Activated naive CD4-positive, alpha-beta T cell treated with anti-CD3 and anti-CD28 coated beads, Interleukin-2, amount 50 U/mL, for 72 hours (primary cell): ENCODE measurements at regions not wholly inside any gene's neighbourhood (a gene's known extent, or its start where the extent isn't known, plus 50 kb on each side); places are given as distances from the start of the nearest gene placed in this dataset.
A peak's percentile ranks its signal among the peaks of the same experiment; 100 is the strongest.

Source experiments
- ATAC-seq, 2 donors: fragments of 150-1000 bp; cut with Tn5 transposase; 2 replicates each; pipeline ENCODE4 v1.10.0; 2021; ENCODE audit warnings: mild to moderate bottlenecking in 2 of 2, moderate library complexity in 2 of 2
- DNase-seq, 2 donors: peaks; one replicate each; pipeline ENCODE4 v3.0.0; 2021 to 2022; ENCODE audit warnings: low spot score in 2 of 2
- H3K27ac Mint-ChIP-seq, 2 donors: one replicate each; pipeline ENCODE4 v1.8.0; 2022; ENCODE audit warnings: mild to moderate bottlenecking in 2 of 2, mixed read lengths in 2 of 2
- H3K36me3 Mint-ChIP-seq, 2 donors: one replicate each; pipeline ENCODE4 v1.8.0; 2022; ENCODE audit warnings: mixed read lengths in 2 of 2
- H3K9me3 Mint-ChIP-seq, 2 donors: one replicate each; pipeline ENCODE4 v1.8.0; 2022; ENCODE audit warnings: mixed read lengths in 2 of 2

GRCh38 chr1:184141361-184141880 is 89.9 kb downstream of the TSEN15 start:
- Mint-ChIP-seq H3K9me3 (peaks cover 4 to 5% of the 10 kb centered on the region in 2 donors), H3K36me3 (peaks cover 6 to 8% of the 10 kb centered on the region in 2 donors), H3K27ac (no peak overlapping the region)
- no peak for DNase-seq
- ATAC-seq: no peak

GRCh38 chr1:184143449-184143848 is 91.9 kb downstream of the TSEN15 start:
- Mint-ChIP-seq H3K27ac (no peak overlapping the region), H3K9me3 (no peaks in the 10 kb centered on the region), H3K36me3 (no peaks in the 10 kb centered on the region)
- DNase-seq: no peak
- ATAC-seq: no peak

- no peaks in the 10 kb centered on the region for H3K36me3 Mint-ChIP-seq
- DNase-seq (no peak), ATAC-seq (no peak)
- H3K9me3 Mint-ChIP-seq: no peaks in the 10 kb centered on the region
- H3K27ac Mint-ChIP-seq: no peak overlapping the region
Observed at GRCh38 chr1:184145083-184145482, 93.6 kb downstream of the TSEN15 start.

- Mint-ChIP-seq H3K27ac (no peak overlapping the region), H3K9me3 (no peaks in the 10 kb centered on the region), H3K36me3 (no peaks in the 10 kb centered on the region)
- no peak for DNase-seq
- ATAC-seq: no peak
Observed at GRCh38 chr1:184146202-184146601, 94.7 kb downstream of the TSEN15 start.

- Mint-ChIP-seq H3K36me3 (no peaks in the 10 kb centered on the region), H3K27ac (no peak overlapping the region), H3K9me3 (no peaks in the 10 kb centered on the region)
- ATAC-seq (no peak), DNase-seq (no peak)
Observed at GRCh38 chr1:184150776-184151531, 99.4 kb downstream of the TSEN15 start.

- DNase-seq: no peak
- no peak for ATAC-seq
- Mint-ChIP-seq H3K9me3 (no peaks in the 10 kb centered on the region), H3K27ac (no peak overlapping the region), H3K36me3 (no peaks in the 10 kb centered on the region)
Observed at GRCh38 chr1:184152434-184152898, 100.9 kb downstream of the TSEN15 start.

- no peak overlapping the region for H3K27ac Mint-ChIP-seq
- no peak for DNase-seq
Observed at GRCh38 chr1:184152974-184153373, 101.4 kb downstream of the TSEN15 start.

GRCh38 chr1:184153731-184154130 is 102.2 kb downstream of the TSEN15 start:
- peak overlapping the region in 1 of 2 donors; percentile 2 for H3K27ac Mint-ChIP-seq
- ATAC-seq (no peak), DNase-seq (no peak)
- no peaks in the 10 kb centered on the region for H3K9me3 Mint-ChIP-seq
- H3K36me3 Mint-ChIP-seq: no peaks in the 10 kb centered on the region

More at GRCh38 chr1:184152974-184153373, 101.4 kb downstream of the TSEN15 start:
- ATAC-seq: no peak
- Mint-ChIP-seq H3K9me3 (no peaks in the 10 kb centered on the region), H3K36me3 (no peaks in the 10 kb centered on the region)

- Mint-ChIP-seq H3K9me3 (no peaks in the 10 kb centered on the region), H3K36me3 (no peaks in the 10 kb centered on the region)
Observed at GRCh38 chr1:184156521-184157393, 105.2 kb downstream of the TSEN15 start.

GRCh38 chr1:184157394-184157742 is 105.8 kb downstream of the TSEN15 start:
- Mint-ChIP-seq H3K9me3 (no peaks in the 10 kb centered on the region), H3K36me3 (no peaks in the 10 kb centered on the region), H3K27ac (no peak overlapping the region)
- ATAC-seq: no peak
- no peak for DNase-seq

More at GRCh38 chr1:184156521-184157393, 105.2 kb downstream of the TSEN15 start:
- ATAC-seq (no peak), DNase-seq (no peak)
- no peak overlapping the region for H3K27ac Mint-ChIP-seq

GRCh38 chr1:184158896-184159681 is 107.6 kb downstream of the TSEN15 start:
- H3K36me3 Mint-ChIP-seq: no peaks in the 10 kb centered on the region
- H3K27ac Mint-ChIP-seq: no peak overlapping the region
- ATAC-seq (no peak), DNase-seq (no peak)
- H3K9me3 Mint-ChIP-seq: no peaks in the 10 kb centered on the region

GRCh38 chr1:184160236-184160635 is 108.7 kb downstream of the TSEN15 start:
- Mint-ChIP-seq H3K9me3 (no peaks in the 10 kb centered on the region), H3K27ac (no peak overlapping the region), H3K36me3 (no peaks in the 10 kb centered on the region)
- ATAC-seq (peak; percentile 86 to 95), DNase-seq (peak in 1 of 2 donors; percentile 7)

- ATAC-seq (peak in 1 of 2 donors; percentile 70), DNase-seq (no peak)
- Mint-ChIP-seq H3K27ac (no peak overlapping the region), H3K36me3 (no peaks in the 10 kb centered on the region), H3K9me3 (no peaks in the 10 kb centered on the region)
Observed at GRCh38 chr1:184161071-184161698, 109.7 kb downstream of the TSEN15 start.

GRCh38 chr1:184162281-184162680 is 110.8 kb downstream of the TSEN15 start:
- no peak for DNase-seq
- H3K9me3 Mint-ChIP-seq: no peaks in the 10 kb centered on the region

GRCh38 chr1:184163674-184164465 is 112.3 kb downstream of the TSEN15 start:
- Mint-ChIP-seq H3K9me3 (no peaks in the 10 kb centered on the region), H3K36me3 (no peaks in the 10 kb centered on the region), H3K27ac (no peak overlapping the region)
- no peak for ATAC-seq
- DNase-seq: no peak

More at GRCh38 chr1:184162281-184162680, 110.8 kb downstream of the TSEN15 start:
- Mint-ChIP-seq H3K27ac (no peak overlapping the region), H3K36me3 (no peaks in the 10 kb centered on the region)
- no peak for ATAC-seq
